ENCODE measurements at regions not wholly inside any gene's neighbourhood (a gene's known extent, or its start where the extent isn't known, plus 50 kb on each side); places are given as distances from the start of the nearest gene placed in this dataset.

DNA sequence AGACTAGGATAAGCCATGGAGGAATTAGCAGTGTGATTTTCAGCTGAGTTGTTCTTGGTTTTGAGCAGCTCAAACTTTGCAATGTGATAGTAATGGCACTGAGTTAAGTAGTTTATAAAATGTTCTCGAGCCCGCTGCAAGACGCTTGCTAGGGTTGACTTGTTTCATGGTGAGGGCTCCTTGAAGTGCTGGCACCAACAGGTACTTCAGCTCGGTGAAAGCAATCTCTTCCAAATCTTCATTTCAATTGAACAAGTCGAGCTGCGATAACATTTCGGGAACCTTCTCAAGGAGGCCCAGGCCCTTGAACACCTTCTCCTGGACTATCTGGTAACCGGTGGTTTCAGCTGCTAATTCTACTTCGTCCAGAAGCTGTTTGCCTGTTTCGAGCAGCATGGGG lies 50.8 kb upstream of the DYNC1LI1 start:
- intact Hi-C loops (cut with DNase I): no loop called here
- no peaks in the 10 kb centered on the region for H3K36me3 ChIP-seq
- TF ChIP-seq POLR2AphosphoS5 (IDR thresholded peaks at IDR 0.05) (no peak), POLR2A (IDR thresholded peaks at IDR 0.05) (no peak), EP300 (IDR thresholded peaks at IDR 0.05) (no peak)
- TF ChIP-seq, protein P1, sequence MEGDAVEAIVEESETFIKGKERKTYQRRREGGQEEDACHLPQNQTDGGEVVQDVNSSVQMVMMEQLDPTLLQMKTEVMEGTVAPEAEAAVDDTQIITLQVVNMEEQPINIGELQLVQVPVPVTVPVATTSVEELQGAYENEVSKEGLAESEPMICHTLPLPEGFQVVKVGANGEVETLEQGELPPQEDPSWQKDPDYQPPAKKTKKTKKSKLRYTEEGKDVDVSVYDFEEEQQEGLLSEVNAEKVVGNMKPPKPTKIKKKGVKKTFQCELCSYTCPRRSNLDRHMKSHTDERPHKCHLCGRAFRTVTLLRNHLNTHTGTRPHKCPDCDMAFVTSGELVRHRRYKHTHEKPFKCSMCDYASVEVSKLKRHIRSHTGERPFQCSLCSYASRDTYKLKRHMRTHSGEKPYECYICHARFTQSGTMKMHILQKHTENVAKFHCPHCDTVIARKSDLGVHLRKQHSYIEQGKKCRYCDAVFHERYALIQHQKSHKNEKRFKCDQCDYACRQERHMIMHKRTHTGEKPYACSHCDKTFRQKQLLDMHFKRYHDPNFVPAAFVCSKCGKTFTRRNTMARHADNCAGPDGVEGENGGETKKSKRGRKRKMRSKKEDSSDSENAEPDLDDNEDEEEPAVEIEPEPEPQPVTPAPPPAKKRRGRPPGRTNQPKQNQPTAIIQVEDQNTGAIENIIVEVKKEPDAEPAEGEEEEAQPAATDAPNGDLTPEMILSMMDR (IDR thresholded peaks at IDR 0.05): no peak
- no peaks in the 10 kb centered on the region for H3K9me3 ChIP-seq
- H3K4me1 ChIP-seq: no peaks in the 10 kb centered on the region
- 87 to 89% methylated on average over 10 of the region's 10 CpGs for WGBS, 2 donors
- H3K4me3 ChIP-seq: no peak overlapping the region
- no peak for DNase-seq
- H3K27me3 ChIP-seq: no peaks in the 10 kb centered on the region
- no peak overlapping the region for H3K27ac ChIP-seq

GRCh38 chr3:32620611-32621310 lies 50.1 kb upstream of the DYNC1LI1 start:
- intact Hi-C loops (cut with DNase I): no loop called here
- H3K27ac ChIP-seq: no peak overlapping the region
- TF ChIP-seq POLR2AphosphoS5 (IDR thresholded peaks at IDR 0.05) (no peak), EP300 (IDR thresholded peaks at IDR 0.05) (no peak), POLR2A (IDR thresholded peaks at IDR 0.05) (no peak)
- TF ChIP-seq, protein P1 (IDR thresholded peaks at IDR 0.05): no peak
- H3K27me3 ChIP-seq: no peaks in the 10 kb centered on the region
- no peaks in the 10 kb centered on the region for H3K9me3 ChIP-seq
- DNase-seq: no peak
- 89% methylated on average over 10 of the region's 10 CpGs for WGBS, 2 donors
- no peaks in the 10 kb centered on the region for H3K36me3 ChIP-seq
- no peaks in the 10 kb centered on the region for H3K4me1 ChIP-seq
- H3K4me3 ChIP-seq: no peak overlapping the region

Measured in sigmoid colon (tissue), 6 donors.